DND-41 (cell line): ENCODE measurements at regions not wholly inside any gene's neighbourhood (a gene's known extent, or its start where the extent isn't known, plus 50 kb on each side); places are given as distances from the start of the nearest gene placed in this dataset.
"Not testable (repeated sequence)": the region's sequence is repeated elsewhere in the genome, so short reads cannot be mapped to it uniquely, and the experiment has no call there.

Source experiments
- ATAC-seq: fragments of 200-7000 bp; cut with Tn5 transposase; 3 replicates; pipeline ENCODE4 v1.9.1; 2021; ENCODE audit warnings: low read depth; ENCODE audit not compliant: insufficient read depth
- DNase-seq: peaks from one replicate; pipeline ENCODE4 v3.0.0-alpha.2; 2020
- H2AFZ ChIP-seq: 2 replicates; pipeline ENCODE4 v1.6.0; 2012; ENCODE audit warnings: low read depth, low read length
- H3K27ac ChIP-seq: 2 replicates; pipeline ENCODE4 v1.5.1; 2012; ENCODE audit warnings: low read length, inconsistent platforms
- H3K27me3 ChIP-seq: fragments of 200-600 bp; sonication (generic); 2 replicates; pipeline ENCODE4 v1.6.0; 2012; ENCODE audit warnings: low read length, mild to moderate bottlenecking, inconsistent platforms; ENCODE audit not compliant: insufficient read depth, poor library complexity
- H3K36me3 ChIP-seq: 2 replicates; pipeline ENCODE4 v1.5.1; 2012; ENCODE audit warnings: low read length, inconsistent platforms; ENCODE audit not compliant: insufficient read depth
- H3K4me1 ChIP-seq: 2 replicates; pipeline ENCODE4 v1.5.1; 2012; ENCODE audit warnings: mild to moderate bottlenecking, low read length; ENCODE audit not compliant: insufficient read depth
- H3K4me2 ChIP-seq: 2 replicates; pipeline ENCODE4 v1.6.0; 2012; ENCODE audit warnings: mild to moderate bottlenecking, moderate library complexity, low read length, inconsistent platforms; ENCODE audit not compliant: insufficient read depth
- H3K4me3 ChIP-seq, 2 experiments: fragments of 200-600 bp in 1 of 2; shearing (Covaris generic) in 1 of 2; 2 replicates each; pipeline ENCODE4 v1.5.1; 2012 to 2016; ENCODE audit warnings: inconsistent platforms in 2 of 2, low read length in 2 of 2, mild to moderate bottlenecking in 2 of 2, low read depth in 1 of 2, moderate library complexity in 1 of 2
- H3K79me2 ChIP-seq: 2 replicates; pipeline ENCODE4 v1.6.0; 2012; ENCODE audit warnings: low read length, inconsistent platforms; ENCODE audit not compliant: insufficient read depth
- H3K9ac ChIP-seq: 2 replicates; pipeline ENCODE4 v1.6.0; 2012; ENCODE audit warnings: low read depth, mild to moderate bottlenecking, inconsistent platforms, low read length, moderate library complexity
- H3K9me3 ChIP-seq: 2 replicates; pipeline ENCODE4 v1.5.1; 2012; ENCODE audit warnings: low read length, moderate library complexity, mild to moderate bottlenecking, inconsistent platforms; ENCODE audit not compliant: insufficient read depth, severe bottlenecking
- H4K20me1 ChIP-seq: 2 replicates; pipeline ENCODE4 v1.6.0; 2012; ENCODE audit warnings: low read length; ENCODE audit not compliant: insufficient read depth
- CTCF ChIP-seq: IDR thresholded peaks from 2 replicates; pipeline ENCODE4 v1.5.1; 2012; ENCODE audit warnings: borderline replicate concordance, low read length, moderate library complexity, mild to moderate bottlenecking; ENCODE audit not compliant: poor library complexity, severe bottlenecking; ENCODE audit errors: extremely low read depth
- EZH2 ChIP-seq: IDR thresholded peaks from 3 replicates; pipeline ENCODE4 v1.6.1; 2012; ENCODE audit warnings: borderline replicate concordance, low read depth, mild to moderate bottlenecking, moderate library complexity, low read length, inconsistent platforms; ENCODE audit not compliant: severe bottlenecking

GRCh38 chr13:64568748-64569147, 2661.4 kb downstream of the PCDH9 start:
- no peak overlapping the region for H2AFZ ChIP-seq
- H3K4me2 ChIP-seq: no peak overlapping the region
- no peaks in the 10 kb centered on the region for H3K4me1 ChIP-seq
- no peak overlapping the region for H3K9ac ChIP-seq
- no peaks in the 10 kb centered on the region for H3K79me2 ChIP-seq
- no peak for TF ChIP-seq EZH2
- no peak for TF ChIP-seq CTCF
- H4K20me1 ChIP-seq: no peaks in the 10 kb centered on the region
- no peak for DNase-seq
- H3K36me3 ChIP-seq: no peaks in the 10 kb centered on the region
- no peaks in the 10 kb centered on the region for H3K27me3 ChIP-seq
- no peak overlapping the region for H3K27ac ChIP-seq
- ATAC-seq: no peak
- no peaks in the 10 kb centered on the region for H3K9me3 ChIP-seq
- no peak overlapping the region for H3K4me3 ChIP-seq

- H4K20me1 ChIP-seq: not testable (repeated sequence)
Measured at GRCh38 chr13:64558031-64558430, 2672.1 kb downstream of the PCDH9 start.

GRCh38 chr13:64556376-64556775, 2673.8 kb downstream of the PCDH9 start:
- H3K79me2 ChIP-seq: no peaks in the 10 kb centered on the region
- H2AFZ ChIP-seq: no peak overlapping the region
- H3K4me2 ChIP-seq: no peak overlapping the region
- DNase-seq (no peak), ATAC-seq (no peak)
- H3K9ac ChIP-seq: no peak overlapping the region
- no peaks in the 10 kb centered on the region for H3K4me1 ChIP-seq
- H3K4me3 ChIP-seq: no peak overlapping the region
- no peak overlapping the region for H3K27ac ChIP-seq
- no peaks in the 10 kb centered on the region for H3K27me3 ChIP-seq
- H4K20me1 ChIP-seq: no peaks in the 10 kb centered on the region
- TF ChIP-seq CTCF (no peak), EZH2 (no peak)
- no peaks in the 10 kb centered on the region for H3K9me3 ChIP-seq
- H3K36me3 ChIP-seq: no peaks in the 10 kb centered on the region

More at GRCh38 chr13:64558031-64558430, 2672.1 kb downstream of the PCDH9 start:
- H3K9me3 ChIP-seq, H3K36me3 ChIP-seq, H3K4me1 ChIP-seq, ATAC-seq, H3K4me3 ChIP-seq, H3K4me2 ChIP-seq, H3K79me2 ChIP-seq, H3K9ac ChIP-seq, DNase-seq, H3K27me3 ChIP-seq, H3K27ac ChIP-seq, H2AFZ ChIP-seq: not testable (repeated sequence)

GRCh38 chr13:64553411-64554129, 2676.6 kb downstream of the PCDH9 start:
- H2AFZ ChIP-seq: no peak overlapping the region
- no peak overlapping the region for H3K4me3 ChIP-seq
- no peak overlapping the region for H3K9ac ChIP-seq
- no peaks in the 10 kb centered on the region for H3K36me3 ChIP-seq
- H3K9me3 ChIP-seq: no peaks in the 10 kb centered on the region
- DNase-seq (no peak), ATAC-seq (no peak)
- H3K79me2 ChIP-seq: no peaks in the 10 kb centered on the region
- H3K27me3 ChIP-seq: no peaks in the 10 kb centered on the region
- no peaks in the 10 kb centered on the region for H3K4me1 ChIP-seq
- no peaks in the 10 kb centered on the region for H4K20me1 ChIP-seq
- no peak overlapping the region for H3K27ac ChIP-seq
- H3K4me2 ChIP-seq: no peak overlapping the region
- TF ChIP-seq EZH2: no peak
- no peak for TF ChIP-seq CTCF
